Adrenal gland (tissue), 5 donors: ENCODE measurements at regions not wholly inside any gene's neighbourhood (a gene's known extent, or its start where the extent isn't known, plus 50 kb on each side); places are given as distances from the start of the nearest gene placed in this dataset.

Experiments used
- POLR2A ChIP-seq, 2 donors: fragments of 450-650 bp; IDR thresholded peaks; one replicate each; pipeline ENCODE4 v1.6.1; 2017; ENCODE audit warnings: antibody characterized with exemption in 2 of 2, mild to moderate bottlenecking in 2 of 2, moderate library complexity in 1 of 2
- TF ChIP-seq, protein P1 (sequence below), 6 experiments: fragments of 450-650 bp in 4 of 6; fragments of 200-600 bp in 2 of 6; sonication (generic) in 1 of 6; IDR thresholded peaks; 1 replicate in 5 of 6; 2 replicates in 1 of 6; pipeline versions ENCODE4 v1.5.1 to v1.8.0; 2016 to 2021; ENCODE audit warnings: antibody characterized with exemption in 6 of 6, mild to moderate bottlenecking in 2 of 6, moderate library complexity in 1 of 6
- donor health status: DM: no; HTN: no; CAD: no.

DNA sequence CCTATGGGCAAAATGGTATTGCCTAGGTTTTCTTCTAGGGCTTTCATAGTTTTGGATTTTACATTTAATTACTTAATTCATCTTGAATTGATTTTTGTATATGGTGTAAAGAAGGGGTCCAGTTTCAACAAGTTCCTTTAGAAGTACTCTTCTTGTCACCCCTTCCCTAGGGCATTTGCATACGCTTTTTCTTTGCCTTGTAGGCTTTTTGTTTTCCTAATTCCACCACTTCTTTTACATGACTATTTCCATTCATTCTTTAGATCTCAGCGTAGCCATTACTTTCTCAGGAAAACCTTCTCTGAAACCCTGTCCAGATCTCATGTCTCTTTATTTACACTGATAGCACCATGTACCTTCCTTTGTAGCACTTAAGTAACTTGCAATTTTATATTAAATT lies 648.6 kb downstream of the XPNPEP1 start:
- TF ChIP-seq, protein P1, sequence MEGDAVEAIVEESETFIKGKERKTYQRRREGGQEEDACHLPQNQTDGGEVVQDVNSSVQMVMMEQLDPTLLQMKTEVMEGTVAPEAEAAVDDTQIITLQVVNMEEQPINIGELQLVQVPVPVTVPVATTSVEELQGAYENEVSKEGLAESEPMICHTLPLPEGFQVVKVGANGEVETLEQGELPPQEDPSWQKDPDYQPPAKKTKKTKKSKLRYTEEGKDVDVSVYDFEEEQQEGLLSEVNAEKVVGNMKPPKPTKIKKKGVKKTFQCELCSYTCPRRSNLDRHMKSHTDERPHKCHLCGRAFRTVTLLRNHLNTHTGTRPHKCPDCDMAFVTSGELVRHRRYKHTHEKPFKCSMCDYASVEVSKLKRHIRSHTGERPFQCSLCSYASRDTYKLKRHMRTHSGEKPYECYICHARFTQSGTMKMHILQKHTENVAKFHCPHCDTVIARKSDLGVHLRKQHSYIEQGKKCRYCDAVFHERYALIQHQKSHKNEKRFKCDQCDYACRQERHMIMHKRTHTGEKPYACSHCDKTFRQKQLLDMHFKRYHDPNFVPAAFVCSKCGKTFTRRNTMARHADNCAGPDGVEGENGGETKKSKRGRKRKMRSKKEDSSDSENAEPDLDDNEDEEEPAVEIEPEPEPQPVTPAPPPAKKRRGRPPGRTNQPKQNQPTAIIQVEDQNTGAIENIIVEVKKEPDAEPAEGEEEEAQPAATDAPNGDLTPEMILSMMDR (IDR thresholded peaks at IDR 0.05), result no peak
- TF ChIP-seq POLR2A (IDR thresholded peaks at IDR 0.05), result no peak
